B cell (primary cell): ENCODE measurements at regions not wholly inside any gene's neighbourhood (a gene's known extent, or its start where the extent isn't known, plus 50 kb on each side); places are given as distances from the start of the nearest gene placed in this dataset.

Experiments
- ATAC-seq: fragments of 200-7000 bp; cut with Tn5 transposase; one replicate; pipeline ENCODE4 v1.10.0; 2021; ENCODE audit warnings: low read depth, mild to moderate bottlenecking, moderate number of reproducible peaks, moderate library complexity
- CTCF ChIA-PET: fragments of 350-600 bp; sonication (Branson Sonifier 250); formaldehyde crosslinking; loops from one replicate; lab custom pipeline; 2021; ENCODE audit warnings: antibody characterized with exemption, inconsistent platforms; lab: Charles Lee
- POLR2A ChIA-PET: fragments of 350-600 bp; sonication (Branson Sonifier 250); formaldehyde crosslinking; loops from one replicate; lab custom pipeline; 2021; ENCODE audit warnings: antibody characterized with exemption; lab: Charles Lee
- DNase-seq: peaks from one replicate; pipeline ENCODE4 v3.0.0; 2013
- H2AFZ ChIP-seq: 2 replicates; pipeline ENCODE4 v1.6.1; 2012; ENCODE audit warnings: mild to moderate bottlenecking, low read depth, low read length; ENCODE audit not compliant: insufficient read depth, poor library complexity, severe bottlenecking
- H3K27ac ChIP-seq, 2 donors: 1 replicate in 1 of 2; 2 replicates in 1 of 2; pipeline ENCODE4 v1.5.1; 2012 to 2013; ENCODE audit warnings: low read length in 2 of 2, mild to moderate bottlenecking in 2 of 2, moderate library complexity in 1 of 2
- H3K27me3 ChIP-seq, 4 experiments: fragments of 200-600 bp in 1 of 4; sonication (generic) in 1 of 4; replicated peaks in 1 of 4; 1 replicate in 2 of 4; 2 replicates in 2 of 4; pipeline versions ENCODE4 v1.6.1 to v1.7.0; 2013 to 2016; ENCODE audit warnings: low read length in 3 of 4, mild to moderate bottlenecking in 2 of 4, mixed read lengths in 1 of 4, moderate library complexity in 1 of 4; ENCODE audit not compliant: insufficient read depth in 4 of 4, control insufficient read depth in 3 of 4; ENCODE audit errors: control extremely low read depth in 1 of 4
- H3K36me3 ChIP-seq, 2 experiments: replicated peaks in 1 of 2; 1 replicate in 1 of 2; 2 replicates in 1 of 2; pipeline versions ENCODE4 v1.6.1 to v1.7.1; 2013; ENCODE audit warnings: low read length in 1 of 2; ENCODE audit not compliant: insufficient read depth in 2 of 2, control insufficient read depth in 1 of 2; ENCODE audit errors: control extremely low read depth in 1 of 2, extremely low read depth in 1 of 2
- H3K4me1 ChIP-seq, 2 donors: fragments of 200-600 bp in 1 of 2; sonication (generic) in 1 of 2; 1 replicate in 1 of 2; 2 replicates in 1 of 2; pipeline versions ENCODE4 v1.5.1 to v1.6.1; 2013 to 2017; ENCODE audit warnings: low read length in 2 of 2; ENCODE audit not compliant: control insufficient read depth in 2 of 2, insufficient read depth in 2 of 2
- H3K4me2 ChIP-seq: replicated peaks from 2 replicates; pipeline ENCODE3; 2012; ENCODE audit warnings: mild to moderate bottlenecking, low read depth, low read length; ENCODE audit not compliant: poor library complexity, severe bottlenecking
- H3K4me3 ChIP-seq, 5 experiments: fragments of 200-600 bp in 1 of 5; sonication (generic) in 1 of 5; 1 replicate in 3 of 5; 2 replicates in 2 of 5; pipeline versions ENCODE4 v1.5.1 to v1.7.0; 2011 to 2016; ENCODE audit warnings: low read length in 4 of 5, mild to moderate bottlenecking in 4 of 5, low read depth in 2 of 5, control low read depth in 1 of 5, moderate library complexity in 1 of 5; ENCODE audit not compliant: insufficient read depth in 1 of 5; ENCODE audit errors: control extremely low read depth in 1 of 5, extremely low read depth in 1 of 5
- H3K79me2 ChIP-seq: fragments of 200-600 bp; sonication (generic); one replicate; pipeline ENCODE4 v1.6.0; 2016; ENCODE audit warnings: low read length; ENCODE audit not compliant: control insufficient read depth, insufficient read depth
- H3K9ac ChIP-seq: fragments of 200-600 bp; sonication (generic); 2 replicates; pipeline ENCODE4 v1.6.1; 2017; ENCODE audit warnings: mild to moderate bottlenecking, low read length, moderate library complexity
- H3K9me3 ChIP-seq, 3 donors: one replicate each; pipeline versions ENCODE4 v1.6.1 to v1.7.1; 2013; ENCODE audit warnings: low read length in 2 of 3; ENCODE audit not compliant: control insufficient read depth in 2 of 3, insufficient read depth in 1 of 3; ENCODE audit errors: control extremely low read depth in 1 of 3
- H4K20me1 ChIP-seq: 2 replicates; pipeline ENCODE4 v1.6.0; 2012; ENCODE audit warnings: mild to moderate bottlenecking, low read length; ENCODE audit not compliant: insufficient read depth, control insufficient read depth, poor library complexity, severe bottlenecking
- H3K27ac Mint-ChIP-seq: one replicate; pipeline ENCODE4 v1.8.0; 2021; ENCODE audit warnings: mixed read lengths
- H3K27me3 Mint-ChIP-seq: one replicate; pipeline ENCODE4 v1.8.0; 2021; ENCODE audit warnings: mixed read lengths
- H3K4me1 Mint-ChIP-seq: one replicate; pipeline ENCODE4 v1.8.0; 2021; ENCODE audit warnings: mixed read lengths
- H3K4me3 Mint-ChIP-seq: one replicate; pipeline ENCODE4 v1.8.0; 2021; ENCODE audit warnings: mixed read lengths
- H3K9me3 Mint-ChIP-seq: one replicate; pipeline ENCODE4 v1.8.0; 2022; ENCODE audit warnings: mixed read lengths; ENCODE audit not compliant: insufficient read depth
- CTCF ChIP-seq: fragments of 200-600 bp; IDR thresholded peaks from one replicate; pipeline ENCODE4 v1.8.0; 2022; ENCODE audit warnings: antibody characterized with exemption, mild to moderate bottlenecking
- EZH2 ChIP-seq: IDR thresholded peaks from 2 replicates; pipeline ENCODE4 v1.6.1; 2012; ENCODE audit warnings: borderline replicate concordance, low read depth, mild to moderate bottlenecking, moderate library complexity, low read length; ENCODE audit not compliant: insufficient read depth, poor library complexity, severe bottlenecking
- WGBS: methylation state at CpG from one replicate; pipeline ENCODE4 v1.1.5; 2013; ENCODE audit warnings: missing lambda C conversion rate; ENCODE audit not compliant: insufficient coverage; 5-methylcytosine and 5-hydroxymethylcytosine counted together
- intact Hi-C: fragments of 100-400 bp; cut with micrococcal nuclease; formaldehyde crosslinking; loops from one replicate; pipeline ENCODE4 v1.10.0; 2022

GRCh38 chr2:173658946-173659371 is 304.3 kb downstream of the CDCA7 start:
- no peaks in the 10 kb centered on the region for H3K9me3 Mint-ChIP-seq
- no peaks in the 10 kb centered on the region for H3K27me3 ChIP-seq
- H3K4me1 Mint-ChIP-seq = no peaks in the 10 kb centered on the region
- no peaks in the 10 kb centered on the region for H4K20me1 ChIP-seq
- no peak overlapping the region for H3K9ac ChIP-seq
- H2AFZ ChIP-seq = no peak overlapping the region
- ATAC-seq (no peak), DNase-seq (no peak)
- no peaks in the 10 kb centered on the region for H3K4me1 ChIP-seq
- H3K4me3 ChIP-seq = no peak overlapping the region
- H3K27ac Mint-ChIP-seq = no peak overlapping the region
- H3K4me2 ChIP-seq = no peak overlapping the region
- H3K79me2 ChIP-seq = no peaks in the 10 kb centered on the region
- TF ChIP-seq EZH2 (no peak), CTCF (no peak)
- CTCF ChIA-PET = no interaction called here
- H3K9me3 ChIP-seq = no peaks in the 10 kb centered on the region
- intact Hi-C loops = no loop called here
- POLR2A ChIA-PET = no interaction called here
- H3K4me3 Mint-ChIP-seq = no peak overlapping the region
- WGBS = no CpG with 5 or more reads among the region's 2 CpGs
- H3K27me3 Mint-ChIP-seq = peaks cover 16% of the 10 kb centered on the region
- H3K27ac ChIP-seq = no peak overlapping the region
- H3K36me3 ChIP-seq = no peaks in the 10 kb centered on the region

- ATAC-seq = no peak
- Histone ChIP-seq H3K36me3 (no peaks in the 10 kb centered on the region), H2AFZ (no peak overlapping the region), H3K9ac (no peak overlapping the region), H3K4me2 (no peak overlapping the region), H3K9me3 (no peaks in the 10 kb centered on the region), H3K79me2 (no peaks in the 10 kb centered on the region), H3K27me3 (no peaks in the 10 kb centered on the region), H4K20me1 (no peaks in the 10 kb centered on the region), H3K27ac (no peak overlapping the region), H3K4me1 (no peaks in the 10 kb centered on the region), H3K4me3 (no peak overlapping the region)
- CTCF ChIA-PET = no interaction called here
- H3K4me3 Mint-ChIP-seq = no peak overlapping the region
- H3K27me3 Mint-ChIP-seq = peaks cover 22% of the 10 kb centered on the region
- DNase-seq = no peak
- TF ChIP-seq EZH2 = no peak
- no peak for TF ChIP-seq CTCF
- no peaks in the 10 kb centered on the region for H3K4me1 Mint-ChIP-seq
- 80% methylated on average over 1 of the region's 8 CpGs for WGBS
- POLR2A ChIA-PET = no interaction called here
- intact Hi-C loops = no loop called here
- no peak overlapping the region for H3K27ac Mint-ChIP-seq
- no peaks in the 10 kb centered on the region for H3K9me3 Mint-ChIP-seq
Observed at GRCh38 chr2:173659509-173659908, 304.8 kb downstream of the CDCA7 start.
